Hematopoietic multipotent progenitor cell (in vitro differentiated cells): ENCODE measurements at regions not wholly inside any gene's neighbourhood (a gene's known extent, or its start where the extent isn't known, plus 50 kb on each side); places are given as distances from the start of the nearest gene placed in this dataset.
"Not testable (repeated sequence)": the region's sequence is repeated elsewhere in the genome, so short reads cannot be mapped to it uniquely, and the experiment has no call there.

Experiments
- DNase-seq, 3 donors: peaks; one replicate each; pipeline ENCODE4 v3.0.0-alpha.2; 2011 to 2015; ENCODE audit warnings: low read depth in 2 of 3, low spot score in 2 of 3

GRCh38 chr10:118805146-118805545 lies 50.4 kb upstream of the CACUL1 start:
- no peak for DNase-seq

GRCh38 chr10:118807512-118808305 lies 52.9 kb upstream of the CACUL1 start:
- DNase-seq, result no peak

- no peak for DNase-seq
Observed at GRCh38 chr10:118808601-118809356, 54.0 kb upstream of the CACUL1 start.

- no peak for DNase-seq
Observed at GRCh38 chr10:118809357-118810220, 54.8 kb upstream of the CACUL1 start.

GRCh38 chr10:118810796-118811505 lies 56.2 kb upstream of the CACUL1 start:
- no peak for DNase-seq

- DNase-seq, result no peak
Observed at GRCh38 chr10:118811675-118812392, 57.1 kb upstream of the CACUL1 start.

GRCh38 chr10:118812393-118812740 lies 57.6 kb upstream of the CACUL1 start:
- DNase-seq, result no peak

GRCh38 chr10:118813001-118813400 lies 58.2 kb upstream of the CACUL1 start:
- not testable (repeated sequence) for DNase-seq

GRCh38 chr10:118816471-118817168 lies 61.9 kb upstream of the CACUL1 start:
- no peak for DNase-seq

- DNase-seq, result no peak
Observed at GRCh38 chr10:118817328-118818068, 62.7 kb upstream of the CACUL1 start.

- no peak for DNase-seq
Observed at GRCh38 chr10:118818621-118819221, 64.0 kb upstream of the CACUL1 start.

GRCh38 chr10:118820326-118821116 lies 65.8 kb upstream of the CACUL1 start:
- no peak for DNase-seq

GRCh38 chr10:118823256-118823907 lies 68.6 kb upstream of the CACUL1 start:
- no peak for DNase-seq

- DNase-seq, result no peak
Observed at GRCh38 chr10:118827053-118827452, 72.3 kb upstream of the CACUL1 start.

- DNase-seq, result no peak
Observed at GRCh38 chr10:118827466-118828155, 72.8 kb upstream of the CACUL1 start.

GRCh38 chr10:118832241-118832651 lies 77.5 kb upstream of the CACUL1 start:
- peak in 2 of 3 donors; percentile 26 to 45 for DNase-seq
